ENCODE measurements at regions not wholly inside any gene's neighbourhood (a gene's known extent, or its start where the extent isn't known, plus 50 kb on each side); places are given as distances from the start of the nearest gene placed in this dataset.

DNA sequence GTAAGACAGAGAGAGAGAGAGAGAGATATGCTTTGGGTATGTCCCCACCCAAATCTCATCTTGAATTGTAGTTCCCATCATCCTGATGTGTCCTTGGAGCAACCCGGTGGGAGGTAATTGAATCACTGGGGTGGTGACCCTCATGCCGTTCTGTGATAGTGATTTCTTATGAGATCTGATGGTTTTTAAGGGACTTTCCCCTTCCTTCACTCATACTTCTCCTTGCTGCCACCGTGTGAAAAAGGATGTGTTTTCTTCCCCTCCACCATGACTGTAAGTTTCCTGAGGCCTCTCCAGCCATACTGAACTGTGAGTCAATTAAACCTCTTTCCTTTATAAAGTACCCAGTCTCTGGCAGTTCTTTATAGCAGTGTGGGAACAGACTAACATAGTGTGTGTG lies 60.3 kb downstream of the EOMES start:
- no peak for TF ChIP-seq CTCF (IDR thresholded peaks at IDR 0.05; ENCODE audit: control extremely low read depth, extremely low read depth)
- H3K27ac ChIP-seq (ENCODE audit: low read depth in 1 of 2, low read length in 1 of 2), result no peak overlapping the region
- no peaks in the 10 kb centered on the region for H3K9me3 ChIP-seq (ENCODE audit: control insufficient read depth in 4 of 4, insufficient read depth in 3 of 4, low read length in 3 of 4)
- H3K36me3 ChIP-seq (ENCODE audit: control insufficient read depth in 4 of 4, insufficient read depth in 4 of 4, low read length in 4 of 4), result no peaks in the 10 kb centered on the region
- H3K27me3 ChIP-seq (ENCODE audit: control insufficient read depth in 3 of 3, insufficient read depth in 3 of 3, low read length in 2 of 3), result no peaks in the 10 kb centered on the region
- ATAC-seq (ENCODE audit: insufficient read depth, low FRiP score) (no peak), DNase-seq (no peak)
- H3K4me1 ChIP-seq (ENCODE audit: control insufficient read depth in 5 of 5, insufficient read depth in 5 of 5, low read length in 5 of 5), result no peaks in the 10 kb centered on the region
- no peak overlapping the region for H3K4me3 ChIP-seq
- 51 to 67% methylated on average over 3 of the region's 3 CpGs for WGBS, 2 donors
- no peak overlapping the region for H3K9ac ChIP-seq (ENCODE audit: insufficient read depth in 1 of 2, low read length in 2 of 2)

DNA sequence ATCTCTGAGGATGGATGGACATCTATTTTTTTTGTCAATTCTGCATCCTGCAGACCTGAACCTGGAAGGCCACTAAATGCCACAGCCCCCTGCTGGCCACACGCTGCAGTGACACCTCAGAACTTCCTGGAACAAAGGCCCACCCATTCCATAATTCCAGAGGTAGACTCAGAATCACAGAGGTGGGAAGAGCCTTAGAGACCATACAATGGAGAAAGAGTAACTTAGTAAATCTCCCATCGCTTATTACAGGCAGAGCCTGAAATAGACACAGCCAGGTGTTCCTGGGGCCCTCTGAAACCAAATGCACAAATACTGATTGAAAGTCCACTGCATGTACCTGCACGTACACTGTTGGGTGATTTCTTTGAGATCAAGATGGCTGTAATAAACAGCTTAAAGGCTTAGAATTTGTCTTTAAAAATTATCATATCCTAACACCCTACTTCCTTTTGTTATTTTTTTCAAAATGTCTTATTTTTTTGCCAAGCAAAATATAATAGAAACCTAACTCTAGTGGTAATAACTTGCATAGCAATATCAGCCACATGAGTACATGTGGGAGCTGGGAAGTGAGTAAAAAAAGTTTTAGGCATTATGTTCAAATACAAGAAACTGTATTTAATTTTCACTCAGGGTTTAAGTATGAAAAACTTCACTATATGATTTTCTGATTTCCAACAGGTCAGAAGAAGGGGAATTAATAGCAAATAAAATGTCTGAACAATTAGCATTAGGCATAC lies 62.7 kb downstream of the EOMES start:
- DNase-seq, result peak; percentile 35 to 54 (median 41)
- 58 to 59% methylated on average over 3 of the region's 3 CpGs for WGBS, 2 donors

GRCh38 chr3:27658741-27659140 lies 63.4 kb downstream of the EOMES start:
- Histone ChIP-seq H3K4me1 (ENCODE audit: control insufficient read depth in 5 of 5, insufficient read depth in 5 of 5, low read length in 5 of 5) (no peaks in the 10 kb centered on the region), H3K36me3 (ENCODE audit: control insufficient read depth in 4 of 4, insufficient read depth in 4 of 4, low read length in 4 of 4) (no peaks in the 10 kb centered on the region), H3K27ac (ENCODE audit: low read depth in 1 of 2, low read length in 1 of 2) (no peak overlapping the region), H3K9me3 (ENCODE audit: control insufficient read depth in 4 of 4, insufficient read depth in 3 of 4, low read length in 3 of 4) (no peaks in the 10 kb centered on the region), H3K4me3 (no peak overlapping the region), H3K27me3 (ENCODE audit: control insufficient read depth in 3 of 3, insufficient read depth in 3 of 3, low read length in 2 of 3) (no peaks in the 10 kb centered on the region), H3K9ac (ENCODE audit: insufficient read depth in 1 of 2, low read length in 2 of 2) (no peak overlapping the region)
- WGBS, 2 donors, result 78 to 80% methylated on average over 1 of the region's 1 CpG
- DNase-seq, result no peak
- ATAC-seq (ENCODE audit: insufficient read depth, low FRiP score), result no peak
- TF ChIP-seq CTCF (IDR thresholded peaks at IDR 0.05; ENCODE audit: control extremely low read depth, extremely low read depth), result no peak

More for the DNA sequence above, 62.7 kb downstream of the EOMES start:
- Histone ChIP-seq H3K27ac (ENCODE audit: low read depth in 1 of 2, low read length in 1 of 2) (no peak overlapping the region), H3K9me3 (ENCODE audit: control insufficient read depth in 4 of 4, insufficient read depth in 3 of 4, low read length in 3 of 4) (no peaks in the 10 kb centered on the region), H3K4me3 (no peak overlapping the region), H3K9ac (ENCODE audit: insufficient read depth in 1 of 2, low read length in 2 of 2) (no peak overlapping the region), H3K4me1 (ENCODE audit: control insufficient read depth in 5 of 5, insufficient read depth in 5 of 5, low read length in 5 of 5) (no peaks in the 10 kb centered on the region), H3K27me3 (ENCODE audit: control insufficient read depth in 3 of 3, insufficient read depth in 3 of 3, low read length in 2 of 3) (no peaks in the 10 kb centered on the region), H3K36me3 (ENCODE audit: control insufficient read depth in 4 of 4, insufficient read depth in 4 of 4, low read length in 4 of 4) (no peaks in the 10 kb centered on the region)
- peak; percentile 77 for TF ChIP-seq CTCF (IDR thresholded peaks at IDR 0.05; ENCODE audit: control extremely low read depth, extremely low read depth)
- ATAC-seq (ENCODE audit: insufficient read depth, low FRiP score), result peak; percentile 77

GRCh38 chr3:27657871-27658270 lies 64.3 kb downstream of the EOMES start:
- TF ChIP-seq CTCF (IDR thresholded peaks at IDR 0.05; ENCODE audit: control extremely low read depth, extremely low read depth), result no peak
- 89 to 90% methylated on average over 2 of the region's 2 CpGs for WGBS, 2 donors
- Histone ChIP-seq H3K4me3 (no peak overlapping the region), H3K9me3 (ENCODE audit: control insufficient read depth in 4 of 4, insufficient read depth in 3 of 4, low read length in 3 of 4) (no peaks in the 10 kb centered on the region), H3K9ac (ENCODE audit: insufficient read depth in 1 of 2, low read length in 2 of 2) (no peak overlapping the region), H3K27me3 (ENCODE audit: control insufficient read depth in 3 of 3, insufficient read depth in 3 of 3, low read length in 2 of 3) (no peaks in the 10 kb centered on the region), H3K36me3 (ENCODE audit: control insufficient read depth in 4 of 4, insufficient read depth in 4 of 4, low read length in 4 of 4) (no peaks in the 10 kb centered on the region), H3K4me1 (ENCODE audit: control insufficient read depth in 5 of 5, insufficient read depth in 5 of 5, low read length in 5 of 5) (no peaks in the 10 kb centered on the region), H3K27ac (ENCODE audit: low read depth in 1 of 2, low read length in 1 of 2) (no peak overlapping the region)
- ATAC-seq (ENCODE audit: insufficient read depth, low FRiP score) (no peak), DNase-seq (no peak)
